ENCODE measurements at regions not wholly inside any gene's neighbourhood (a gene's known extent, or its start where the extent isn't known, plus 50 kb on each side); places are given as distances from the start of the nearest gene placed in this dataset.

DNA sequence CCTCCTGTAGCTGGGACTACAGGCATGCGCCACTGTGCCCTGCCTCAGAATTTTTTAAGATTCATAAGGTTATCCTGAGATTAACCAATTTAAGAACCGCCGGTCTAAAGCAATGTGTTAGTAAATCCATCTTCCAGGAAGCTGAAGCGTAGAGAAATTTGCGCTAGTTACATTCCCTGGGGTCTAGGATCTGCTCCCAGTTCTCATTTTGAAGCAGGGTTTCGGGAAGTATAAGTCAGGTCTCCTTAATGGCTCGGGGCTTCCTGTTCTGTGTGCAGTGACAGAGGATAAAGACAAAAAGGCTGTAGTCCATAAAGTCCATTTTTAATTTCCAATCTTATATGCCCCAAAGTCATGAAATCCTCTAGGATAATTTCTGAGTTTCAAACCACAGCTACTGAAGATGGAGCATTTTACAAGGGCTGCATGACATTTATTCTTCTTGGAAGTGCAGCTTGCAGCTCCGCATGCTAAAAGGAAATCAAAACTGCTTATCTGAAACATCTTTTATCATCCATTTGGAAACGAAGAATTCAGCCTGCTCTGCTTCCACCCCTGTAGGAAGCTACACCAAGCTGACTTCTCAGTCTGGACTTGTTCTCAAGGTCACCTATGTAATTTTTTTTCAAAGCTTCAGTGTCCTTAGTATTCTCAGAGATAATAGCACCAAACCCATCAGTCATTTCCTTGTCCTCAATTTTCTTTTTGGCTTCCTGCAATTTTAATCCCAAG lies 326.1 kb downstream of the PRL start:
- no peak for TF ChIP-seq CTCF (IDR thresholded peaks at IDR 0.05)
- no peak for TF ChIP-seq EP300 (IDR thresholded peaks at IDR 0.05)
- no peak for TF ChIP-seq POLR2A (IDR thresholded peaks at IDR 0.05)
- H3K9me3 ChIP-seq, result no peaks in the 10 kb centered on the region
- H3K27me3 ChIP-seq, result no peaks in the 10 kb centered on the region
- H3K36me3 ChIP-seq, result no peaks in the 10 kb centered on the region
- H3K27ac ChIP-seq, result peak overlapping the region in 1 of 4 donors; percentile 61
- no peak overlapping the region for H3K4me3 ChIP-seq
- no peak for DNase-seq (ENCODE audit: low spot score in 2 of 2)
- peaks cover 0 to 14% (median 0%) of the 10 kb centered on the region in 4 donors for H3K4me1 ChIP-seq
- 51 to 69% methylated on average over 9 of the region's 9 CpGs for WGBS, 2 donors

DNA sequence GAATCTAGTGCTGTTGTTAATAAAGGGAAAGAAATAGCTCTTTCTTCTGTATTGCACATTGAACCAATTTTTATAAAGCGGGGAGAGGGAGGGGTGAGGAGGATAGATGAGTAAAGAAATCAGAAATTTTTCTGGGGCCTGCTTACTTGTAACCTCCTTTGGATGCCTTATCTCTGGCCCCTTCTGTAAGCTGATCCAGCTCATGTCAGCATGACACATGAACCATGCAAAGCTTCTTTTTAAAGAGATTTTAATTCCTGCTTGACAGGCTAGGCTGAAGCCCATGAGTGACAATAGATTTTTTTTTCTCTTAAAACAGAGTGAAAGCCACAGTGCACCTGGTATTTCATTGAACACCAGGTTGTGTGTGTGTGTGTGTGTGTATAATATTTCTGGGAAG lies 325.3 kb downstream of the PRL start:
- no peak overlapping the region for H3K4me3 ChIP-seq
- no peaks in the 10 kb centered on the region for H3K27me3 ChIP-seq
- TF ChIP-seq EP300 (IDR thresholded peaks at IDR 0.05) (no peak), POLR2A (IDR thresholded peaks at IDR 0.05) (no peak)
- H3K27ac ChIP-seq, result no peak overlapping the region
- 0 to 93% methylated on average over 1 of the region's 1 CpG for WGBS, 2 donors
- DNase-seq (ENCODE audit: low spot score in 2 of 2), result no peak
- H3K4me1 ChIP-seq, result peaks cover 0 to 14% (median 0%) of the 10 kb centered on the region in 4 donors
- H3K36me3 ChIP-seq, result no peaks in the 10 kb centered on the region
- H3K9me3 ChIP-seq, result no peaks in the 10 kb centered on the region

DNA sequence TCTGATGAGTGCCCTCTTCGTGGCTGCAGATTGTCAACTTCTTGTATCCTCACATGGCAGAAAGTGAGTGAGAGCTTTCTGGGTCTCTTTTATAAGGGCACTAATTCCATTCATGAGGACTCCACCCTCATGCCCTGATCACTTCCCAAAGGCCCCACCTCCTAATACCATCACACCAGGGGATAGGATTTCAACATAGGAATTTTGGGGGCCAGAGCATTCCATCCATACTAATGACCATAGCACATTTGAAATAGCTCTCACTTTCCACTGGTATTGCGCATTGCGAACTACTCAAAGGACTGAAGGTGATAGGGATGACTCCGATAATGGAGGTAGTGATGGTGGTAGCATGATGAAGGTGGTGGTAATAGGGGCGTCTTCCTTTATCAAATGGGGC lies 324.3 kb downstream of the PRL start:
- peaks cover 0 to 5% (median 0%) of the 10 kb centered on the region in 4 donors for H3K4me1 ChIP-seq
- 94 to 98% methylated on average over 5 of the region's 5 CpGs for WGBS, 2 donors
- DNase-seq (ENCODE audit: low spot score in 2 of 2), result no peak
- no peak overlapping the region for H3K27ac ChIP-seq
- H3K36me3 ChIP-seq, result no peaks in the 10 kb centered on the region
- H3K4me3 ChIP-seq, result no peak overlapping the region
- no peaks in the 10 kb centered on the region for H3K9me3 ChIP-seq
- TF ChIP-seq POLR2A (IDR thresholded peaks at IDR 0.05) (no peak), EP300 (IDR thresholded peaks at IDR 0.05) (no peak), CTCF (IDR thresholded peaks at IDR 0.05) (no peak)
- no peaks in the 10 kb centered on the region for H3K27me3 ChIP-seq

- TF ChIP-seq CTCF (IDR thresholded peaks at IDR 0.05), result no peak
- no peak for TF ChIP-seq EP300 (IDR thresholded peaks at IDR 0.05)
- TF ChIP-seq POLR2A (IDR thresholded peaks at IDR 0.05), result no peak
- whole genome bisulfite sequencing, 2 donors, result 61 to 78% methylated on average over 1 of the region's 1 CpG
- no peak for DNase-seq (ENCODE audit: low spot score in 2 of 2)
- Histone ChIP-seq H3K9me3 (no peaks in the 10 kb centered on the region), H3K27ac (no peak overlapping the region), H3K4me1 (no peaks in the 10 kb centered on the region), H3K36me3 (no peaks in the 10 kb centered on the region), H3K27me3 (no peaks in the 10 kb centered on the region), H3K4me3 (no peak overlapping the region)
These were observed 319.5 kb downstream of the PRL start for GRCh38 chr6:21977346-21977745.

- Histone ChIP-seq H3K9me3 (no peaks in the 10 kb centered on the region), H3K27ac (no peak overlapping the region), H3K36me3 (no peaks in the 10 kb centered on the region), H3K4me1 (peaks cover 0 to 6% (median under 1%) of the 10 kb centered on the region in 4 donors), H3K4me3 (no peak overlapping the region), H3K27me3 (no peaks in the 10 kb centered on the region)
- TF ChIP-seq EP300 (IDR thresholded peaks at IDR 0.05) (no peak), POLR2A (IDR thresholded peaks at IDR 0.05) (no peak), CTCF (IDR thresholded peaks at IDR 0.05) (no peak)
- WGBS, 2 donors, result 8 to 100% methylated on average over 1 of the region's 1 CpG
- no peak for DNase-seq (ENCODE audit: low spot score in 2 of 2)
These were observed 315.5 kb downstream of the PRL start for GRCh38 chr6:21981235-21981833.
